Fibroblast of peridontal ligament (primary cell): ENCODE measurements at regions not wholly inside any gene's neighbourhood (a gene's known extent, or its start where the extent isn't known, plus 50 kb on each side); places are given as distances from the start of the nearest gene placed in this dataset.
"Not testable (repeated sequence)": the region's sequence is repeated elsewhere in the genome, so short reads cannot be mapped to it uniquely, and the experiment has no call there.

Source experiments
- DNase-seq: peaks from one replicate; pipeline ENCODE4 v3.0.0-alpha.2; 2010; ENCODE audit errors: extremely low read depth

DNA sequence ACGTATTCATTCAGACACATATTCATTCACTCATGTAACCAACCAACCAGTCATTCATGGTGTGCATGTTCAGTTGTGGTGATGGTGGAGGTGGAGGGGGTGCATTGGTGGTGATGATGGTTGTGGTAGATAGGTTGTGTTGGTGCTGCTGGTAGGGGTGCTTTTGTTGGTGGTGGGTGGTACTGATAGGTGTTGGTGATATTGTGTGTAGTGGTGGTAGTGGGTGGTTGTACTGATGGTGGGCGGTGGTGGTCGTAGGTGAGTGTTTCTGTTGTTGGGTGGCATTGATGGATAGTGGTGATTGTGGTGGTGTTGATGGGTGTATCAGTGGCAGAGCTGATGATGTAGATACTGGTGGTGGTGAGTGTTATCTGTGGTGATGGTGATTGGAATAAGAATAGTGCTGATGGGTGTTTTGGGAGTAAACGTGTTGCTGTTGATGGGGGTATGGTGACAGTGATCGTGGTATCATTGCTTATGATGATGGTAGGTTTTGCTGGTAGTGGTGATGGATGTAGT is 59.8 kb upstream of the SHB start:
- no peak for DNase-seq

DNA sequence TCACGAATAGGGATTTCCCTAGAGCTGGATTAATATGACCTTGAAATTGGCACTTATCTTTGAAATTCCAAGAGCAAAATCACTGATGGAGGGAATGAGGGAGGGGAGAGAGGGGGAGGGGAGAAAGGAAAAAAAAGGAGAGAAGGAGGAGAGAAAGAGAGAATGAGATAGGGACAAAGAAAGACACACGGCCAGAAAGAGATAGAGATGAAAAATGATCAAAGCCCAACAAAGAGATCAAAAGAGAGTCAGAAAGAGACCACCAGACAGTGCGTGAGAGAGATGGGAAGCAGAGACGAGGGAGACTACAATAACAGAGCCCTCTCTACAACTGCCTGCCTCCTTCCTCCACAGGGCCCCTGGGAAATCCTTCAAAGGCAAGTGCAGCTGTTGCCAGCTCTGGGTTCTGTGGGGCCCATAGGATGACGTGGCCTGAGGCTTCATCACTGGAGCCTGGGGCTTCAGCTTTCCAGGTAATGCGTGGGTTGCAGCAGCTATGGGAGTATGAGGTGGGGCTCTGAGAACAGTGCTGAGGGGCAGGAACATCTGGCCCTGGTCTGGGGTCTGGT is 58.3 kb upstream of the SHB start:
- DNase-seq = no peak

DNA sequence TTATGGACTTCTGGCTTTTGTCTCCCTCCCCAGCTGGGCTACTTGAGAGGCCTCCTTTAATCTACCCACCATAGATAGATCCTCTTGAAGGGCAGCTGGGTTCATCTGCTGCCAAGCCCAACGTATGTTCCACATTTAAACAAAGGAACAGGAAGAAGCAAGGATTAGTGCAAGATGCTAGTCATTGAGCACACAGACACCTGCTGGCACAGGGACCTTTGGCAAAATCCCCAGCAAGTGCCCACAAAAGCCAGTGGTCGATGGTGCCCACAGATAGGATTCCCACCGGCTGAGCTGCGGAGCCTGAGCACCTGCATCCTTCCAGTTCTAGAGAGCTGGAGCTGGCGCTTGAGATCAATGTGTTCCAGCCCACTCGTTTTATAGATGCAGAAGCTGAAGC is 57.7 kb upstream of the SHB start:
- DNase-seq = no peak

DNA sequence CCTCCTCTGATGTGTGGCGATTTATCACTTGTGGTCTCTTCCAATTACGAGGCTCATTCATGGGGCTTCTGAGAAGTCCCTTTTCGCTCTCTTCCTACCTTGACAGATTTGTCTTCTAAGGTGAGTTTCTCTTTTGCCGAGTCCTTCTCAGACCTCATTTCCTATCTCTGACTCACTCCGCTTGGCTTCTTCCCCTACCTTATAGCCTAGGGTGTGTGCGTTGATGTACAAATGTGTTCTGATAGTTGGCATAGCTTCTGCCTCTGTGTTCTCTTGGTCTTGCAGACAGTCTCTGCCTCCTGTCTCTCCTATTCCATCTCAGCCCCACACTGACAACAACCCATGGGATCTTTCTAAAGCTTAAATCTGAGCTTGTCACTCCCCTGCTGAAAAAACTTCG is 56.9 kb upstream of the SHB start:
- no peak for DNase-seq

DNA sequence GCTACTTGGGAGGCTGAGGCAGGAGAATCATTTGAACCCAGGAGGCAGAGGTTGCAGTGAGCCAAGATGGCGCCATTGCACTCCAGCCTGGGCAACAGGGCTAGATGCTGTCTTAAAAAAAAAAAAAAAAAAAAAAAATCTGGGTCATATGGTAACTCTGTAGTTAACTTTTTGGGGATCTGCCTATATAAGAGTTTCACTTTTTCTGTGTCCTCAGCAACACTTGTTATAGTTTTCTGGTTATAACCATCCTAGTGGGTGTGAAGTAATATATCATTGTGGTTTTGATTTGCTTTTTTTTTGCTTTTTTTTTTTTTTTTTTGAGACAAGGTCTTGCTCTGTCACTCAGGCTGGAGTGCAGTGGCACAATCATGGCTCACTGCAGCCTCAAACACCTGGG is 54.3 kb upstream of the SHB start:
- not testable (repeated sequence) for DNase-seq

DNA sequence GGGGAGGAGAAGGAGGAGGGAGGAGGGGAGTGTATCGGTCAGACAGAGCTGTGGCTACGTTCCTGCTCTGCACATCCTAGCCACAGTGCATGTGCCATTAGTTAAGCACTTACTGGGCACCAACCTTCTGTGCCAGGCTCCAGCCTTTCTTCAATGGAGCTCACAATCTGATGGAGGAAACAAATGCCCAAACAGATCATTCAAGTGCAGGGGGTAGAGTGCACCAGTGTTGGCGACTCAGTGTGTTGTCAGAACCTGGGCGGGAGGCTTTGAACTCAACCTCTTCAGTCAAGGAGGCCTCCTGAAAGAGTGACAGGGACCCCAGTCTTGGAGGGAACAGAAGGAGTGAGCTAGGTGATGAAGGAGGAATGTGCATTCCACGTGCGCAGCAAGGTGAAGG is 51.9 kb upstream of the SHB start:
- no peak for DNase-seq

DNA sequence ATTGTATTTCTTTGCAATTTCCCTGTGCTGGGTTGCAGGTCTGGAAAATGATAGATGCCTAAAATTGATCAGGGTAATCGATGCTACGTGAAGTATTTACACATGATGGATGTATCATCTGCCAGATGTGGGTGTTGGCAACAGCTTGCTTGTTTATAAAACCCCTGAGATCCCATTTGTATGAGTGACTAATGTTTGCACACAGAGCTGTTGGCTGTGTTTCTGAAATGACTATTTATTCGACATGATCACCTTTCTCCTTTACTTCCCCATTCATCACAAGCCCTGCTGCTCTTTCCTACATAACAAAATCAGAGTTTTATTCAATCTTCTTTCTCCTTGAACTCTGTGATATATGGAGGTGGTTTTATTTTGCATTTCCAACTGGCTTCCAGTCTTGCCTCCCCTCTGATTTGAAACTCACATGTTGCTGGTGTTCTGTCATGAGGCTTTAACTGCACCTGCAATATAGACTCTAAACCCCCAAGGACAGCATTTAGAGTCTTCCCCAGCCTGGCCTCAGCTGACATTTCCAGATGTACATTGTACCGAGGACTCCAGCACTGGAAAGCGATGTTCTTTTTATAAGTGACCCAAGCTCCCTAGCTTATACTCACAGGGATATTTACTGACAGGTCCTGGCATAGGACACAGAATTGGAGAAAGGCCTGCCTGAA is 50.7 kb upstream of the SHB start:
- no peak for DNase-seq

DNA sequence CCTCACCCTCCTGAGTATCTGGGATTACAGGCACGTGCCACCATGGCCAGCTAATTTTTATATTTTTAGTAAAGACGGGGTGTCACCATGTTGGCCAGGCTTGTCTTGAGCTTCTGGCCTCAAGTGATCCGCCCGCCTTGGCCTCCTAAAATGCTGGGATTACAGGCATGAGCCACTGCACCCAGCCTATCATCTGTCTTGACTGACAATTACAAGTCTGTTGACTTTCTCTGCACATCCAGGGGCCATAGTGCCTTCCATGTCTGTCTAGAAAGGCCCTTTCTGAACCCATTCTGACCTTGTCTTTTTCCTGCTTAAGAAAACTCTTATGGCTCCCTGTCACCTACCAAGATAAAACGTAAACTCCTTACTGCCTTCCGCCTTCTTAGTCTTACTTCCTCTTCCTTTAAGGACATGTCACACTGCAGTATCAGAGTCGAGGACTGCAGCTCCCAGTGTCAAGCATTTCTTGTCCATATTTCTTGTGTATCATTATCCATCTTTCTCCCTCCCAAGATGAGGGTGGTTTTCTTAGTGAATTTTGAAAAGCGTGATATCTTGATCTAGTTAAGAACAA is 49.9 kb upstream of the SHB start:
- no peak for DNase-seq
